ENCODE measurements at regions not wholly inside any gene's neighbourhood (a gene's known extent, or its start where the extent isn't known, plus 50 kb on each side); places are given as distances from the start of the nearest gene placed in this dataset.

DNA sequence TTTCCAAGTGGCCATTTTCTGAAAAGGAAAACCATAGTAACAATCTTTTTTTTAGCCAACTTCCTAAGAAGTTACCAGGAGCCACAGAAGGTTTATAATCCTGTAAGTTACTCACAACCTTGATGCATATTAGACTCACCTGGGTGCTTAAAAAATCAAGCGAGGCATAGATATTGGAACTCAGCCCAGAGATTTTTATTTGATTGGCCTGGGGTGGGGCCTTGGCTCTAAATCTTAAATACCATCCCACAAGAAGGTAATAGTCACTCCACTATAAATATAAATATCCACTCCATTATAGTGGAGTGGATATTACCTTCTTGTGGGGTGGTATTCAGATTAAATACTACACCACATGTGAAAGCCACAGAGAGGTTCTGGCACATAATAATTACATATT, 429.6 kb downstream of the RFC3 start:
- Histone ChIP-seq H3K36me3 (replicated peaks in 1 of 2) (no peaks in the 10 kb centered on the region), H3K27ac (no peak overlapping the region), H3K9me3 (replicated peaks in 1 of 3) (no peaks in the 10 kb centered on the region), H3K27me3 (no peaks in the 10 kb centered on the region), H3K4me1 (replicated peaks in 1 of 2) (no peaks in the 10 kb centered on the region), H3K4me3 (no peak overlapping the region)
- DNase-seq, result no peak
- TF ChIP-seq, protein P1, sequence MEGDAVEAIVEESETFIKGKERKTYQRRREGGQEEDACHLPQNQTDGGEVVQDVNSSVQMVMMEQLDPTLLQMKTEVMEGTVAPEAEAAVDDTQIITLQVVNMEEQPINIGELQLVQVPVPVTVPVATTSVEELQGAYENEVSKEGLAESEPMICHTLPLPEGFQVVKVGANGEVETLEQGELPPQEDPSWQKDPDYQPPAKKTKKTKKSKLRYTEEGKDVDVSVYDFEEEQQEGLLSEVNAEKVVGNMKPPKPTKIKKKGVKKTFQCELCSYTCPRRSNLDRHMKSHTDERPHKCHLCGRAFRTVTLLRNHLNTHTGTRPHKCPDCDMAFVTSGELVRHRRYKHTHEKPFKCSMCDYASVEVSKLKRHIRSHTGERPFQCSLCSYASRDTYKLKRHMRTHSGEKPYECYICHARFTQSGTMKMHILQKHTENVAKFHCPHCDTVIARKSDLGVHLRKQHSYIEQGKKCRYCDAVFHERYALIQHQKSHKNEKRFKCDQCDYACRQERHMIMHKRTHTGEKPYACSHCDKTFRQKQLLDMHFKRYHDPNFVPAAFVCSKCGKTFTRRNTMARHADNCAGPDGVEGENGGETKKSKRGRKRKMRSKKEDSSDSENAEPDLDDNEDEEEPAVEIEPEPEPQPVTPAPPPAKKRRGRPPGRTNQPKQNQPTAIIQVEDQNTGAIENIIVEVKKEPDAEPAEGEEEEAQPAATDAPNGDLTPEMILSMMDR (IDR thresholded peaks at IDR 0.05), result no peak
- TF ChIP-seq POLR2A (IDR thresholded peaks at IDR 0.05), result no peak
- 83 to 95% (median 91%) methylated on average over 1 of the region's 1 CpG for WGBS, 4 donors
- intact Hi-C loops (cut with DNase I), result no loop called here

DNA sequence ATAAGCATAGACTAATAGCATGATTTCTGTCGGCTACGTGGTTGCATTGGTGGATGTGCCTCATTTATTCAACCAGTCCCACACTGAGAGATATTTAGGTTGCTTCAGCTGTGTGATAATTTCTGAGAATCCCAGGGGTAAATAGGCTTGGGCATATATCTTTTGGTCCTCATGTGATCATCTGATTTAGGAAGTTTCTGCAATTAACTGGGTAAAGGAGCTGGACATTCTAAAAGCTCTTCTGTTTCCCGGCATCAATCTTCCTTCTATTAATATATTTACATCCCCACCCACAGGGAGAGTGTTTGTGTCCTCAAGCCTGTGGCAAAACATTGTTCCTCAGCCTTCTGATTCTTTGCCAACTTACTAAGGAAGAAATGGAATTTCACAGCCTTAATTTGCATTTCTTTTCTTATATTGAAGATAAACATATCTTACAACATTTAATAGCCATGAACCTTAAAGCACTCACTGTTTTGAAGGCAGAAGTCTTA, 431.6 kb downstream of the RFC3 start:
- H3K4me3 ChIP-seq, result no peak overlapping the region
- intact Hi-C loops (cut with DNase I), result no loop called here
- WGBS, 4 donors, result 85 to 91% (median 86%) methylated on average over 3 of the region's 3 CpGs
- no peaks in the 10 kb centered on the region for H3K4me1 ChIP-seq (replicated peaks in 1 of 2)
- DNase-seq, result no peak
- no peak overlapping the region for H3K27ac ChIP-seq
- H3K36me3 ChIP-seq (replicated peaks in 1 of 2), result no peaks in the 10 kb centered on the region
- no peaks in the 10 kb centered on the region for H3K27me3 ChIP-seq
- no peaks in the 10 kb centered on the region for H3K9me3 ChIP-seq (replicated peaks in 1 of 3)
- TF ChIP-seq, protein P1 (IDR thresholded peaks at IDR 0.05), result no peak
- no peak for TF ChIP-seq POLR2A (IDR thresholded peaks at IDR 0.05)

DNA sequence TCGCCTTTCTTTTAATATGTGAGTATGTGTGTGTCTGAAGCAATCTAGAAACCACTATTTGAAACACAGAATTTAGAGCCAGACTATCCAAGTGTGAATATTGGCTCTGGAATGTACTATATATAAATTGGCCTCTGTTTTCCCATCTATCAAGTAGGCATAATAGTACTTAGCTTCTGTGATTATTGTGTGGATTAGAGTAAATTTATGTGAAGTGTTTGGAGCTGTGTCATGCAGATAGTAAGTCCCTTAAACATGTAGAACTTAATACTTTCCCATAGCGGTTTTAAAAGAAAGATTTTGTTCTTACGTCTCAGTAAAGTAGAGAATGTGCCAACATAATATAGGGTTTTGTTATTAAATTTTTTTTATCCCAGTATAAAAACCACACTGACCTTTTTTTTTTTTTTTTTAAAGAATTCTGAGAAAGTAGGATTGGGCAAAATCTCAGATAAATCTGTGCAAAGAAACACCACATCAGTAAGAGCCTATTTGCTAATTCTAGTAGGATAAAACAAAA, 432.3 kb downstream of the RFC3 start:
- TF ChIP-seq, protein P1 (IDR thresholded peaks at IDR 0.05), result no peak
- TF ChIP-seq POLR2A (IDR thresholded peaks at IDR 0.05), result no peak
- no peaks in the 10 kb centered on the region for H3K9me3 ChIP-seq (replicated peaks in 1 of 3)
- no peaks in the 10 kb centered on the region for H3K27me3 ChIP-seq
- H3K27ac ChIP-seq, result no peak overlapping the region
- WGBS, 4 donors, result 89 to 92% (median 91%) methylated on average over 3 of the region's 3 CpGs
- H3K36me3 ChIP-seq (replicated peaks in 1 of 2), result no peaks in the 10 kb centered on the region
- no peaks in the 10 kb centered on the region for H3K4me1 ChIP-seq (replicated peaks in 1 of 2)
- no peak for DNase-seq
- no peak overlapping the region for H3K4me3 ChIP-seq
- intact Hi-C loops (cut with DNase I), result no loop called here

DNA sequence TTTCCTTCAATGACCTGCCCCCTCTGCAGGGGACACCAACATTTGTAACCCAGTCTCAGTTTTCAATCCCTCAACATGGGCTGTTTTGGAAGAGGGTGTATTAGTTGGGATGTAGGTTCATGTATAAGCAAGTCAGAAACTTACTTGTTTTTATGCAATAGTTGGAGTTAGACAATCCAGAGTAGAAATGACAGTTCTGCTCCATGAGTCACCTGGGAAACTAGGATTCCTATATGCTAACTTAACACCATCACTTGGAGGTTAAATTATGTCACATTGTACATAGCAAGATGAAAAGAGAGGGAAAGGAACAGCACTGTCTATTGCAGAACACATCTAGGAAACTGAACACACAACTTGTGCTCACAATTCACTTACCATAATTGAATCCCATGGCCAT, 436.4 kb downstream of the RFC3 start:
- no peak for TF ChIP-seq POLR2A (IDR thresholded peaks at IDR 0.05)
- TF ChIP-seq, protein P1 (IDR thresholded peaks at IDR 0.05), result no peak
- no peaks in the 10 kb centered on the region for H3K36me3 ChIP-seq (replicated peaks in 1 of 2)

More for the DNA sequence above, 436.4 kb downstream of the RFC3 start:
- Histone ChIP-seq H3K27ac (no peak overlapping the region), H3K4me3 (no peak overlapping the region), H3K27me3 (no peaks in the 10 kb centered on the region), H3K4me1 (replicated peaks in 1 of 2) (no peaks in the 10 kb centered on the region), H3K9me3 (replicated peaks in 1 of 3) (no peaks in the 10 kb centered on the region)
- intact Hi-C loops (cut with DNase I), result no loop called here
- no peak for DNase-seq
